ENCODE measurements at regions not wholly inside any gene's neighbourhood (a gene's known extent, or its start where the extent isn't known, plus 50 kb on each side); places are given as distances from the start of the nearest gene placed in this dataset.

DNA sequence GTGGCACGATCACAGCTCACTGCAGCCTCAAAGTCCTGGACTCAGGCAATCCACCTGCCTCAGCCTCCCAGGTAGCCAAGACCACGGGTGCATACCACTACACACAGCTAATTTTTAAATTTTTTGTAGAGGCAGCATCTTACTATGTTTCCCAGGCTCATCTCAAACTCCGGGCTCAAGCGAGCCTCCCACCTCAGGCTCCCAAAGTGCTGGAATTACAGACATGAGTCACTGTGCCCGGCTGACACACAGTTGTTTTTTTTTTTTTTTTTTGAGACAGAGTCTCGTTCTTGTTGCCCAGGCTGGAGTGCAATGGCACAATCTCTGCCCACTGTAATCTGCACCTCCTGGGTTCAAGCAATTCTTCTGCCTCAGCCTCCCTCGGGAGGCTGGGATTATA is 70.1 kb upstream of the CNOT6 start:
- no peak for DNase-seq (ENCODE audit: low read depth)
- CTCF ChIA-PET, result no interaction called here

GRCh38 chr5:180428598-180428997 is 65.6 kb upstream of the CNOT6 start:
- ChIA-PET CTCF (no interaction called here), POLR2A (no interaction called here)
- H3K27me3 ChIP-seq (ENCODE audit: control insufficient read depth, insufficient read depth, low read length), result no peaks in the 10 kb centered on the region
- TF ChIP-seq, protein P1, sequence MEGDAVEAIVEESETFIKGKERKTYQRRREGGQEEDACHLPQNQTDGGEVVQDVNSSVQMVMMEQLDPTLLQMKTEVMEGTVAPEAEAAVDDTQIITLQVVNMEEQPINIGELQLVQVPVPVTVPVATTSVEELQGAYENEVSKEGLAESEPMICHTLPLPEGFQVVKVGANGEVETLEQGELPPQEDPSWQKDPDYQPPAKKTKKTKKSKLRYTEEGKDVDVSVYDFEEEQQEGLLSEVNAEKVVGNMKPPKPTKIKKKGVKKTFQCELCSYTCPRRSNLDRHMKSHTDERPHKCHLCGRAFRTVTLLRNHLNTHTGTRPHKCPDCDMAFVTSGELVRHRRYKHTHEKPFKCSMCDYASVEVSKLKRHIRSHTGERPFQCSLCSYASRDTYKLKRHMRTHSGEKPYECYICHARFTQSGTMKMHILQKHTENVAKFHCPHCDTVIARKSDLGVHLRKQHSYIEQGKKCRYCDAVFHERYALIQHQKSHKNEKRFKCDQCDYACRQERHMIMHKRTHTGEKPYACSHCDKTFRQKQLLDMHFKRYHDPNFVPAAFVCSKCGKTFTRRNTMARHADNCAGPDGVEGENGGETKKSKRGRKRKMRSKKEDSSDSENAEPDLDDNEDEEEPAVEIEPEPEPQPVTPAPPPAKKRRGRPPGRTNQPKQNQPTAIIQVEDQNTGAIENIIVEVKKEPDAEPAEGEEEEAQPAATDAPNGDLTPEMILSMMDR (IDR thresholded peaks at IDR 0.05; ENCODE audit: insufficient read depth, low read depth, low read length), result no peak
- H3K4me3 ChIP-seq (ENCODE audit: low read depth, low read length), result no peak overlapping the region
- no peaks in the 10 kb centered on the region for H3K36me3 ChIP-seq (ENCODE audit: control insufficient read depth, insufficient read depth, low read length)
- DNase-seq (ENCODE audit: low read depth), result no peak

More for the DNA sequence above, 70.1 kb upstream of the CNOT6 start:
- TF ChIP-seq, protein P1 (IDR thresholded peaks at IDR 0.05; ENCODE audit: insufficient read depth, low read depth, low read length), result no peak
- H3K27me3 ChIP-seq (ENCODE audit: control insufficient read depth, insufficient read depth, low read length), result no peaks in the 10 kb centered on the region
- H3K4me3 ChIP-seq (ENCODE audit: low read depth, low read length), result no peak overlapping the region
- no peaks in the 10 kb centered on the region for H3K36me3 ChIP-seq (ENCODE audit: control insufficient read depth, insufficient read depth, low read length)
- POLR2A ChIA-PET, result no interaction called here

DNA sequence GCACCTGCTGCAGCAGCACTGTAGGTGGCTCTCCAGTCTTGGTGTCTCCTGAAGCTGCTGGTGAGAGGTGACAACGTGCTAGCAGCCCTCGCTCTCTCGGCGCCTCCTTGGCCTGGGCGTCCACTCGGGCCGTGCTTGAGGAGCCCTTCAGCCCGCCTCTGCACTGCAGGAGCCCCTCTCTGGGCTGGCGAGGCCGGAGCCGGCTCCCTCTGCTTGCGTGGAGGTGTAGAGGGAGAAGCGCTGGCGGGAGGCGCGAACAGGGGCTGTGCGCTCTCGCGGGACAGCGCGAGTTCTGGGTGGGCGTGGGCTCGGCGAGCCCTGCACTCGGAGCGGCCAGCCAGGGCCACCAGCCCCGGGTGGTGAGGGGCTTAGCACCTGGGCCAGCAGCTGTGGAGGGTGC is 62.2 kb upstream of the CNOT6 start:
- CTCF ChIA-PET, result no interaction called here
- no peaks in the 10 kb centered on the region for H3K27me3 ChIP-seq (ENCODE audit: control insufficient read depth, insufficient read depth, low read length)
- no peak for DNase-seq (ENCODE audit: low read depth)
- POLR2A ChIA-PET, result no interaction called here
- TF ChIP-seq, protein P1 (IDR thresholded peaks at IDR 0.05; ENCODE audit: insufficient read depth, low read depth, low read length), result no peak
- no peak overlapping the region for H3K4me3 ChIP-seq (ENCODE audit: low read depth, low read length)
- H3K36me3 ChIP-seq (ENCODE audit: control insufficient read depth, insufficient read depth, low read length), result no peaks in the 10 kb centered on the region

DNA sequence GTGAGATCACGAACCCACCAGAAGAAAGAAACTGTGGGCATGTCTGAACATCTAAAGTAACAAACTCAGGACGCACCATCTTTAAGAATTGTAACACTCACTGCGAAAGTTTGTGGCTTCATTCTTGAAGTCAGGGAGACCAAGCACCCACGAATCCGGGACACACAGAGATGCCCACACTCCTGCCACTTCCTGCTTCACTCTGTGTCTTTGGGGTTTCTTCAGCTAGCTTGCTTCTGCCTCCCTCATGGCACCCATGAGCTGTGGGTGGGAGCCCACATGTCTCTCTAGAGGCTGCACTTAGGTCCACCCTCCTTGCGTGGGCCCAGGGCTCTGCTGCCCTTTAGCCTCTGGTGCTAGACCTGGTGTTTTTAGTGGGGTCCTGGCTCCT is 61.2 kb upstream of the CNOT6 start:
- Histone ChIP-seq H3K27me3 (ENCODE audit: control insufficient read depth, insufficient read depth, low read length) (no peaks in the 10 kb centered on the region), H3K4me3 (ENCODE audit: low read depth, low read length) (no peak overlapping the region), H3K36me3 (ENCODE audit: control insufficient read depth, insufficient read depth, low read length) (no peaks in the 10 kb centered on the region)
- ChIA-PET CTCF (interaction anchor here (0.7 kb wide), 1 partner anchor 11 kb away, joined by 4 read pairs; no protein-coding TSS in a partner anchor), POLR2A (no interaction called here)
- TF ChIP-seq, protein P1 (IDR thresholded peaks at IDR 0.05; ENCODE audit: insufficient read depth, low read depth, low read length), result no peak
- DNase-seq (ENCODE audit: low read depth), result no peak

- ChIA-PET CTCF (no interaction called here), POLR2A (no interaction called here)
- H3K27me3 ChIP-seq (ENCODE audit: control insufficient read depth, insufficient read depth, low read length), result no peaks in the 10 kb centered on the region
- H3K4me3 ChIP-seq (ENCODE audit: low read depth, low read length), result no peak overlapping the region
- no peak for DNase-seq (ENCODE audit: low read depth)
- H3K36me3 ChIP-seq (ENCODE audit: control insufficient read depth, insufficient read depth, low read length), result no peaks in the 10 kb centered on the region
- TF ChIP-seq, protein P1 (IDR thresholded peaks at IDR 0.05; ENCODE audit: insufficient read depth, low read depth, low read length), result no peak
Measured at GRCh38 chr5:180435594-180435993, 58.6 kb upstream of the CNOT6 start.
